ENCODE measurements at regions not wholly inside any gene's neighbourhood (a gene's known extent, or its start where the extent isn't known, plus 50 kb on each side); places are given as distances from the start of the nearest gene placed in this dataset.

- H3K27me3 Mint-ChIP-seq, result peaks cover 30% of the 10 kb centered on the region
- no peaks in the 10 kb centered on the region for H3K36me3 Mint-ChIP-seq (ENCODE audit: low read depth)
- ATAC-seq (peak; percentile 37), DNase-seq (no peak)
- peak within 1 kb of the TSS; percentile 12 for H3K4me3 Mint-ChIP-seq
- H3K4me1 Mint-ChIP-seq, result peaks cover 3% of the 10 kb centered on the region
- no peaks in the 10 kb centered on the region for H3K9me3 ChIP-seq (ENCODE audit: control insufficient read depth, low read length, poor library complexity, severe bottlenecking)
- H3K27ac Mint-ChIP-seq, result no peak within 1 kb of the TSS
Measured at GRCh38 chr3:159839561-159840379, 148.9 kb upstream of the IL12A start, which contains the start of gene SCHIP1. SCHIP1 (plus strand) TSS chr3:159839861.

DNA sequence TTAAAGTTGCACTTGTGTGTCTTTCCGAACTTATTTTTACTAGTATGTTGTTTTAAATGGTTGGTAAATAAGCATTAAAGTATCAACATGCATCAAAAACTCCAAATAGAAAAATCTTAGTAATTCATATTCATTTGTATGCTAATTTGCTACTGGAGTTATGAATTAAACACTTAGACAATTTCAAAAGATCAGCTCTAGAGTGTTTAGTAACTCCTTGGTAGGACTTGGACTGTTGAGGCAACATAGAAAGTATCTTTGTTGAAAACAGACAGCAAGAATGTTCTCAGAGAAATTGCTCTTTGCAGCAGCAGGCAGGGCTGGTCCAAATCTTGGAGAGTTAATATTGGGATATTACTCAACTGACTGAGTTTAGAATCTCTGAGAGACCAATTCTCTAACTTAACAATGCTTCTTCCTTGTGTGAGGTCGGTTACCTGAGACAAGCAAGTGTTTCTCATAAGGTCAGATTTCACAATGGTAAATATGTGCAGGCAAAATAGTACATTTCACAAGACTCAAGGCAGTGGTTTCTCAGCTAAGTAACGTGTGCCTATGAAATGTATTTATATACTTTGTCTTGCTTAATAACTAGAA, 147.8 kb upstream of the IL12A start:
- Mint-ChIP-seq H3K36me3 (ENCODE audit: low read depth) (peaks cover 2% of the 10 kb centered on the region), H3K27ac (no peak overlapping the region), H3K4me1 (peaks cover 3% of the 10 kb centered on the region), H3K27me3 (peaks cover 41% of the 10 kb centered on the region), H3K4me3 (no peak overlapping the region)
- ATAC-seq (no peak), DNase-seq (no peak)
- H3K9me3 ChIP-seq (ENCODE audit: control insufficient read depth, low read length, poor library complexity, severe bottlenecking), result no peaks in the 10 kb centered on the region

DNA sequence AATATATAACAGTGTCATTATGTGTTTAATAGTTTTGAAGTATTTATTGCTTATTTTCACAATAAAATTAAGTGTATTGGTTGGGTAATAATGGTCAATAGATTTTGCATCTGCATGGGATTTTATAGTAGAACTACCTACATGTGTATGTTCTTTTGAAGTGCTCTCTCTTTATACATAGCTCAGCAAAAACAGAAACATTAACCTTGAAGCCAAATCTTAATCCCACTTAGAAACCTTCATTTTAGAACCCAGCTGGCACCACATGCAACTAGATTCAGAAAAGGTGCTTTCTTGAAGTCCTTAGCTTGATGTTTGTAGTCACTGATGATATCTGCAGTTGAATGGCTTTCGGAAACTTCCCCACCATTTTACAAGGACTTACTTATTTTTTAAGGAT, 146.9 kb upstream of the IL12A start:
- peaks cover 2% of the 10 kb centered on the region for H3K36me3 Mint-ChIP-seq (ENCODE audit: low read depth)
- ATAC-seq (no peak), DNase-seq (no peak)
- peaks cover 3% of the 10 kb centered on the region for H3K4me1 Mint-ChIP-seq
- H3K27me3 Mint-ChIP-seq, result peaks cover 46% of the 10 kb centered on the region
- H3K4me3 Mint-ChIP-seq, result no peak overlapping the region
- no peak overlapping the region for H3K27ac Mint-ChIP-seq
- no peaks in the 10 kb centered on the region for H3K9me3 ChIP-seq (ENCODE audit: control insufficient read depth, low read length, poor library complexity, severe bottlenecking)

DNA sequence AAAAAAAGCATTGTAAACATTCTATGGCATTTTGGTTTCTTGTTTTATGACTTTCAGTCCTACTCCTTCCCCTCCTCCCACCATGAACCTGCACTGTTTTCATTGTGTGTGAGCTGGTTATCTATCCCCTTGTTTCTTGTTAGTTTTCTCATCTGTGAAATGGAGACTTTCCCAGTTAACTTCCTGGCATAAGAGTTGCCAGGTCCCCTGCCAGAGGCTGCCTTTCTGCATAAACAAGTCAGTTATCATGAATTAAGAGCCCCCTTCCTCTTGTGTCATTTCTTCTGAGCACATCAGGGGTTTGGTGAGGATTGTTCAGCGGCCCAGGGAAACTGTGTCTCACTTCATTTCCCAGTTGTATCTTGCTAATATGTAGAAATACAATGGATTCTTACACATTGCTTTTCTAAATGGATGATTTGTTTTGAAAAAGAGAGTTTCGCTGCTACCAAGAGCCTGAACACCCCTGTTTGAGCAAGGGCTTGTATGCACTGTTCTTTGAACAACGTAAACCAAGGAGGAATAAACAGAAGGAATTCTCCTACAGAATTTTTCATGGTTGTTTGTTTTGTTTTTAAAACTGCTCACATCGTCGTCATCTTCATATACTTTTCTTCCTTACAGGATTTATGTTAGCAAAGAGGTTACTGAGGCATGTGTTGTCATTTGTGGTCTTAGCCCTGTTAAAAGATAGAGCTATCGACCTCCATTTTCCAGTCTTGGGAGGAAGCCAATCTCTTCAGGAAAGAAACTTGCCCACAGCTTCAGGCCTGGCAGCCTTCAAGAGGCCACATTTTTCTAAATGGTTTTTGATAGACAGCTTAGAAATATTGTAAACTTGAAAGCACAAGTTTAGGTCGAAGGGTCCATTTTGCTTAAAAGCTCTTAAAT, 144.6 kb upstream of the IL12A start:
- peaks cover 46% of the 10 kb centered on the region for H3K27me3 Mint-ChIP-seq
- H3K27ac Mint-ChIP-seq, result no peak overlapping the region
- H3K36me3 Mint-ChIP-seq (ENCODE audit: low read depth), result peaks cover 2% of the 10 kb centered on the region
- ATAC-seq, result no peak
- peaks cover 3% of the 10 kb centered on the region for H3K4me1 Mint-ChIP-seq
- no peak overlapping the region for H3K4me3 Mint-ChIP-seq
- DNase-seq, result no peak
- no peaks in the 10 kb centered on the region for H3K9me3 ChIP-seq (ENCODE audit: control insufficient read depth, low read length, poor library complexity, severe bottlenecking)

DNA sequence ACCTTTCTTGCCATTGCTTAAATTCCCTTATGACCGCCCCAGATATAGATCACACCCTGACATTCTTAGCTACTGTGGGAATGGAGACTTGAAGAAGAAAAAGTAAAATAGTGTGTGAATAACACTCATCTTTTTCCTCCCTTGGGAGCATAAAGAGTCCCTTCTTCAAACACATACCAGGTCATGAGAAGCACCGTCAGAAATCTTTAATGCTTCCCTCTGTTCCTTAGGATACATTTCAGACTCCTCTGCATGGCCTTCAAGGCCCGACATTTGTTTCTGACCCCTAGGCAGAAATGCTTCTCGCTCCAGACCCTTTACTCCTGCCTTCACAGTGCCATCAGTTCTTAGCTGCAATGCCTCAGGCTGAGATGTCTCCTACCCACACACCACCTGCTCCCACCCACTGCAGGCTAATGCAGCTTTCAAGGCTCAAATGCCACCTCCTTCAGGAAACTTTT, 143.8 kb upstream of the IL12A start:
- ATAC-seq (no peak), DNase-seq (no peak)
- H3K36me3 Mint-ChIP-seq (ENCODE audit: low read depth), result peaks cover 2% of the 10 kb centered on the region
- peaks cover 3% of the 10 kb centered on the region for H3K4me1 Mint-ChIP-seq
- H3K4me3 Mint-ChIP-seq, result no peak overlapping the region
- H3K9me3 ChIP-seq (ENCODE audit: control insufficient read depth, low read length, poor library complexity, severe bottlenecking), result no peaks in the 10 kb centered on the region
- H3K27me3 Mint-ChIP-seq, result peaks cover 50% of the 10 kb centered on the region
- H3K27ac Mint-ChIP-seq, result no peak overlapping the region

GRCh38 chr3:159845737-159846136, 142.9 kb upstream of the IL12A start:
- Mint-ChIP-seq H3K4me1 (no peaks in the 10 kb centered on the region), H3K4me3 (no peak overlapping the region), H3K27me3 (peaks cover 43% of the 10 kb centered on the region), H3K36me3 (ENCODE audit: low read depth) (peaks cover 2% of the 10 kb centered on the region), H3K27ac (no peak overlapping the region)
- DNase-seq, result no peak
- H3K9me3 ChIP-seq (ENCODE audit: control insufficient read depth, low read length, poor library complexity, severe bottlenecking), result no peaks in the 10 kb centered on the region
- no peak for ATAC-seq

DNA sequence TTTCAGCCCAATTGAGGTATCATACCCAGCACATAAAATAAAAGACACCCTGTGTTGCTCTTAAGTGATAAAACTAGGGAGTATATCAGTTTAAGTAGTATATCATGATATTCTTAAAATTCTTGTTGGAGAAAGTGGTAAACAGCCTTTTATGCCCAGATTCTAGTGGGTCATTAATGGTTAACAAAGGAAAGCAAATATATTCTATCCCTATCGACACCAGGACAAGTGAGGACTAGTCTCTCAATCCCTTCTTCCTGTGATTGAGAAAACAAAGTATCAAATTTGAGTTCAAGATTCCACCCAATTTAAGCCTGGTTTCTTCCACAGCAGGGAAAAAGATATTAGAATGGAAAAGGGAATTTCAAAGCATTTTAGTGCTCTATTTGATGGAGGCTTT, 142.4 kb upstream of the IL12A start:
- ATAC-seq (no peak), DNase-seq (no peak)
- H3K4me3 Mint-ChIP-seq, result no peak overlapping the region
- H3K27me3 Mint-ChIP-seq, result peaks cover 43% of the 10 kb centered on the region
- no peaks in the 10 kb centered on the region for H3K9me3 ChIP-seq (ENCODE audit: control insufficient read depth, low read length, poor library complexity, severe bottlenecking)
- no peaks in the 10 kb centered on the region for H3K4me1 Mint-ChIP-seq
- H3K36me3 Mint-ChIP-seq (ENCODE audit: low read depth), result peaks cover 2% of the 10 kb centered on the region
- no peak overlapping the region for H3K27ac Mint-ChIP-seq

DNA sequence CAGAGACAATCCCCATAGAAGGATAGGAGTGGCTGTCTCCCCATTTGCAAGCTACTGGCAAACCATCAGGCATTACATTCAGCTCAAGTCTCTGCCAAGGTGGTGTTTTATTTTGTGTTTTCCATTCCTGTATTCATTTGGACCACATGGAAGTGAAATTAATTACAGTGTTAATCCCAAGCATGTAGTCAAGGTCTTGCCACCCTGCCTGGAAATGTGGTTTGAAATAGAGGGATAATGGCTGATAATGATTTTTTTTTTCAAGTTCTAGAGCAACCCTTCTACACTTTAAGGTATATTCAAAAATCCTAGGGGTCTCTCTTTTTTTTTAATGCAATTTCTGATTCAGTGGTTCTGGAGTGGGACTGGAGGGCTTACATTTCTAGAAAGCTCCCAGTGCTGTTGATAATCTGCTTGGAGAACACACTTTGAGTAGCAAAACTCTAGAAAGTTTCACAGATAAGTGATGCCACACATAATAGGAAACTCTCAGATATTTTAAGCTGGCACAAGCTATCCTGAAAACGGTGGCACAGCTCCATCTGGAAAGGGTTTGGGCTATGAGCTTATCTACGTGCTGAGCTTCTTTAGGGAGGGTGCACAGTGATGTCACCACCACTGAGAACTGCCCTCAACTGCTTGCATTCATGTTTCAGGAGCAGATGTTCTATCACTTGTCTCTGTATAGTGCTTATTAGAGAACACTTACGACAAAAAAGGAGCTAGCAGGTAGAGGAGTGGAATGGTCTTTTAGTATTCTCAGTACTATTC, 140.1 kb upstream of the IL12A start:
- no peak for DNase-seq
- ATAC-seq, result no peak
- Mint-ChIP-seq H3K4me1 (peaks cover 2% of the 10 kb centered on the region), H3K36me3 (ENCODE audit: low read depth) (peaks cover 2% of the 10 kb centered on the region), H3K27ac (no peak overlapping the region), H3K27me3 (peaks cover 52% of the 10 kb centered on the region), H3K4me3 (no peak overlapping the region)
- no peaks in the 10 kb centered on the region for H3K9me3 ChIP-seq (ENCODE audit: control insufficient read depth, low read length, poor library complexity, severe bottlenecking)

- no peak for ATAC-seq
- DNase-seq, result no peak
- Mint-ChIP-seq H3K4me1 (peaks cover 2% of the 10 kb centered on the region), H3K36me3 (ENCODE audit: low read depth) (no peaks in the 10 kb centered on the region), H3K27ac (no peak overlapping the region), H3K27me3 (peaks cover 34% of the 10 kb centered on the region), H3K4me3 (no peak overlapping the region)
- H3K9me3 ChIP-seq (ENCODE audit: control insufficient read depth, low read length, poor library complexity, severe bottlenecking), result no peaks in the 10 kb centered on the region
Measured at GRCh38 chr3:159850481-159850880, 138.2 kb upstream of the IL12A start.

- DNase-seq (no peak), ATAC-seq (no peak)
- no peak overlapping the region for H3K4me3 Mint-ChIP-seq
- H3K27ac Mint-ChIP-seq, result no peak overlapping the region
- peaks cover 36% of the 10 kb centered on the region for H3K27me3 Mint-ChIP-seq
- H3K9me3 ChIP-seq (ENCODE audit: control insufficient read depth, low read length, poor library complexity, severe bottlenecking), result no peaks in the 10 kb centered on the region
- peaks cover 1% of the 10 kb centered on the region for H3K36me3 Mint-ChIP-seq (ENCODE audit: low read depth)
- peaks cover 2% of the 10 kb centered on the region for H3K4me1 Mint-ChIP-seq
Measured at GRCh38 chr3:159852266-159852665, 136.4 kb upstream of the IL12A start.

DNA sequence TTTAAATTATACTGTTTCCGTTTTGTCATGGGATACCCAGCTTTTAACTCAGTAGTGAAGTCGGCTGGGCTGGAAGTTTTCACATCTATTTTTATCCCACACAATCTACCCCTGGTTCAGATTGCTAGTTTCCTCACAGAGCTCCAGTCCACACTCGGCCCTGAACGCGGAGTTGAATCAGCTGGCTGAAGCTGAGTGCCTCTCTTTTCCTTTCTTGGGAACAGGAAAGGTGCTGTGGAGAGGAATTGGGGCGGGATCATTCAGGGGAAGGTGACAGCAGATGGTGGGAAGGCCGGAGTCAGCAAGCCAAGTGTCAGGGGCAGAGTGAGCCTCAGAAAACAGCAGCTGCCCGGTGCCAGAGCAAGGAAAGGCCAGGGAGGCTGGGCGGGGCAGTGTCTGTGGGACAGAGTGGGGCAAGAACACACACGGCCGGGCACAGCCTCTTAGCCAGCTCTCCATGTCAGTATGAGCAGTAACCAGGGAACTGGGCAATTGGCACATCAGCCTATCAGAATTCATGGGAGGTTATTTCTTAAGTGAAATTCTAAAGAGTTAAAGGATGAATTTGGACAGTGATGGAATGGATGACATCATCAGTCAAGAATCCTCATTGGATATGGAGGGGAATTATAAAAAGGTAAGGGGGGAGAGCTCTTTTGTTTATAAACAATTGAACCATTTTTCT, 135.7 kb upstream of the IL12A start:
- H3K36me3 Mint-ChIP-seq (ENCODE audit: low read depth), result peaks cover 2% of the 10 kb centered on the region

DNA sequence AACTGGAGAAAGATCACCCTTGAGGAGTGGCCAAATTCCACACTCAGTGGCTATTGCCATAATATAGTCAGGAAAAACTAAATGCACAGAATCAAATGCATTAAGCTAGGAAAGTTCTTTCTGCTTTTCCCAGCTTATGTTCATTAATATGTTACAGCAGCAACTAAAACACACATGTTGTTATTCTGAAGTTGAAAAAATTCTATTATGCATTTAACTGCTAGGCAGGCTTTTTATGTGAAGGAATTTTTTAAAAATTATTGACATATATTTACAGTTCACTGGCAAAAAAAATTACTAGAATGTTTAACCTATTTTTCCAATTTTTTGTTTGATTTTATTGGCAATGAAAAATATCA, 135.2 kb upstream of the IL12A start:
- Mint-ChIP-seq H3K4me3 (no peak overlapping the region), H3K27ac (no peak overlapping the region), H3K36me3 (ENCODE audit: low read depth) (peaks cover 2% of the 10 kb centered on the region), H3K27me3 (peaks cover 40% of the 10 kb centered on the region), H3K4me1 (peaks cover 2% of the 10 kb centered on the region)
- H3K9me3 ChIP-seq (ENCODE audit: control insufficient read depth, low read length, poor library complexity, severe bottlenecking), result no peaks in the 10 kb centered on the region
- no peak for DNase-seq
- ATAC-seq, result no peak

More for the DNA sequence above, 135.7 kb upstream of the IL12A start:
- no peak for ATAC-seq
- Mint-ChIP-seq H3K27me3 (peaks cover 40% of the 10 kb centered on the region), H3K4me1 (peaks cover 2% of the 10 kb centered on the region), H3K4me3 (no peak overlapping the region), H3K27ac (no peak overlapping the region)
- H3K9me3 ChIP-seq (ENCODE audit: control insufficient read depth, low read length, poor library complexity, severe bottlenecking), result no peaks in the 10 kb centered on the region
- DNase-seq, result no peak
